ENCODE measurements at regions not wholly inside any gene's neighbourhood (a gene's known extent, or its start where the extent isn't known, plus 50 kb on each side); places are given as distances from the start of the nearest gene placed in this dataset.
"Not testable (repeated sequence)": the region's sequence is repeated elsewhere in the genome, so short reads cannot be mapped to it uniquely, and the experiment has no call there.

DNA sequence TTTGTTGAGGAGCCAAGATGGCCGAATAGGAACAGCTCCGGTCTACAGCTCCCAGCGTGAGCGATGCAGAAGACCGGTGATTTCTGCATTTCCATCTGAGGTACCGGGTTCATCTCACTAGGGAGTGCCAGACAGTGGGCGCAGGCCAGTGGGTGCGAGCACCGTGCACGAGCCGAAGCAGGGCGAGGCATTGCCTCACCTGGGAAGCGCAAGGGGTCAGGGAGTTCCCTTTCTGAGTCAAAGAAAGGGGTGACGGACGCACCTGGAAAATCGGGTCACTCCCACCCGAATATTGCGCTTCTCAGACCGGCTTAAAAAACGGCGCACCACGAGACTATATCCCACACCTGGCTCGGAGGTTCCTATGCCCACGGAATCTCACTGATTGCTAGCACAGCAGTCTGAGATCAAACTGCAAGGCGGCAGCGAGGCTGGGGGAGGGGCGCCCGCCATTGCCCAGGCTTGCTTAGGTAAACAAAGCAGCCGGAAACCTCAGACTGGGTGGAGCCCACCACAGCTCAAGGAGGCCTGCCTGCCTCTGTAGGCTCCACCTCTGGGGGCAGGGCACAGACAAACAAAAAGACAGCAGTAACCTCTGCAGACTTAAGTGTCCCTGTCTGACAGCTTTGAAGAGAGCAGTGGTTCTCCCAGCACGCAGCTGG, 417.7 kb upstream of the POU3F2 start:
- not testable (repeated sequence) for H3K36me3 ChIP-seq; H3K9me3 ChIP-seq (replicated peaks); DNase-seq (ENCODE audit: low read depth in 1 of 2, low spot score in 2 of 2); H3K4me3 ChIP-seq; H3K27ac ChIP-seq; H3K4me1 ChIP-seq (replicated peaks); H3K27me3 ChIP-seq (replicated peaks)

GRCh38 chr6:98433325-98434056, 400.9 kb upstream of the POU3F2 start:
- Histone ChIP-seq H3K27ac (no peak overlapping the region), H3K9me3 (replicated peaks) (no peaks in the 10 kb centered on the region), H3K27me3 (replicated peaks) (no peaks in the 10 kb centered on the region), H3K36me3 (no peaks in the 10 kb centered on the region), H3K4me3 (no peak overlapping the region), H3K4me1 (replicated peaks) (no peaks in the 10 kb centered on the region)
- no peak for DNase-seq (ENCODE audit: low read depth in 1 of 2, low spot score in 2 of 2)

GRCh38 chr6:98443633-98444032, 390.7 kb upstream of the POU3F2 start:
- no peaks in the 10 kb centered on the region for H3K36me3 ChIP-seq
- H3K9me3 ChIP-seq (replicated peaks), result no peaks in the 10 kb centered on the region
- no peak overlapping the region for H3K4me3 ChIP-seq
- H3K27ac ChIP-seq, result no peak overlapping the region
- H3K4me1 ChIP-seq (replicated peaks), result no peaks in the 10 kb centered on the region
- DNase-seq (ENCODE audit: low read depth in 1 of 2, low spot score in 2 of 2), result no peak
- H3K27me3 ChIP-seq (replicated peaks), result no peaks in the 10 kb centered on the region

DNA sequence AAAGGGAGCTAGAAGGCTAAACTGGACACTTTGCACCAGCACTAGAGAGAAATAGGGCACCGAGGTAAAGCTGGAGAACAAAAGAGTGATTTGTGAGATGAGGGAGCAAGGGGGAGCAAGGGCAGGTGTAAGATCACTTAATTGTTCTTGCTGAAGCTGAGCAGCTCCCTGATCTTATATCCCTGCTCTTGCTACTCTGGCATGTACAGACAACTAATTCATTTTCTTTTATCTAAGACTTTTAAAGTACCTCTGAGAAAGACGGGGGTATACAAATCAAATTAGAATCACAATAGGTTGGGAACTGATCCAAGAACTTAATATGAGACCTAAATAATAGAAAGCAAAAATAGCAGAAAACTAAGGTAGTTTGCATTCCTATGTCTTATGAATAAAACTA, 381.7 kb upstream of the POU3F2 start:
- no peak overlapping the region for H3K4me3 ChIP-seq
- 0 out of 2 replicates have a peak, but pooled peaks cover 2% of the 10 kb centered on the region for H3K27me3 ChIP-seq (replicated peaks)
- H3K36me3 ChIP-seq, result no peaks in the 10 kb centered on the region
- H3K4me1 ChIP-seq (replicated peaks), result no peaks in the 10 kb centered on the region
- H3K9me3 ChIP-seq (replicated peaks), result no peaks in the 10 kb centered on the region
- no peak for DNase-seq (ENCODE audit: low read depth in 1 of 2, low spot score in 2 of 2)
- no peak overlapping the region for H3K27ac ChIP-seq

DNA sequence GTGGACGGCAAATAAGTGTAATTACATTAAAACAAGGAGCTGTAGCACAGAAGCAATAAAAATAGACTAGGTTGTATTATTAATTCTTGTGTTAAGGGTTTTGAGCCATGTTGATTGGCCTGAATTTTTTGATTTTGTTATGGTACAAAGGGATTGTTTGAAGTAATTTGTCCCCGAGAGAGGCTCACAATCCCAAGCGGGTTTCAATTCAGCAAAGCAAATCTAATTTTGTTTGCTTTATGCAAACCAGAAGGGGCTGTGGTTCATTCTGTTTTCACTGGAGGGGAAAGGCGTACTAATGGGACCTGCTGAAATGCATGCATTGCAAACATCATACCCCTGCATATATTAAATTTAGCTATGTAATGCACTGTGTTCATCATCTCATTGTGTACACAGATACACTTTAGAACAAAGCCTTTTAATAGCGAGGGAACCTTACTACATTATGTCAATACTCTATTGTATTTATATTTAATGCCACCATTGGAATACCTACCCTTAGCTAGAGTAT, 379.5 kb upstream of the POU3F2 start:
- Histone ChIP-seq H3K27me3 (replicated peaks) (0 out of 2 replicates have a peak, but pooled peaks cover 2% of the 10 kb centered on the region), H3K4me3 (no peak overlapping the region), H3K9me3 (replicated peaks) (no peaks in the 10 kb centered on the region), H3K27ac (no peak overlapping the region), H3K36me3 (no peaks in the 10 kb centered on the region), H3K4me1 (replicated peaks) (no peaks in the 10 kb centered on the region)
- DNase-seq (ENCODE audit: low read depth in 1 of 2, low spot score in 2 of 2), result no peak

- H3K9me3 ChIP-seq (replicated peaks), result no peaks in the 10 kb centered on the region
- no peaks in the 10 kb centered on the region for H3K4me1 ChIP-seq (replicated peaks)
- H3K27ac ChIP-seq, result no peak overlapping the region
- 0 out of 2 replicates have a peak, but pooled peaks cover 2% of the 10 kb centered on the region for H3K27me3 ChIP-seq (replicated peaks)
- no peaks in the 10 kb centered on the region for H3K36me3 ChIP-seq
- no peak for DNase-seq (ENCODE audit: low read depth in 1 of 2, low spot score in 2 of 2)
- H3K4me3 ChIP-seq, result no peak overlapping the region
Observed at GRCh38 chr6:98458708-98459107, 375.7 kb upstream of the POU3F2 start.

- Histone ChIP-seq H3K36me3 (no peaks in the 10 kb centered on the region), H3K27me3 (replicated peaks) (peaks cover 5% of the 10 kb centered on the region; the same call in 1 of the 2 replicates), H3K4me3 (no peak overlapping the region), H3K27ac (no peak overlapping the region), H3K9me3 (replicated peaks) (no peaks in the 10 kb centered on the region), H3K4me1 (replicated peaks) (no peaks in the 10 kb centered on the region)
- DNase-seq (ENCODE audit: low read depth in 1 of 2, low spot score in 2 of 2), result no peak
Observed at GRCh38 chr6:98463038-98464000, 371.1 kb upstream of the POU3F2 start.

DNA sequence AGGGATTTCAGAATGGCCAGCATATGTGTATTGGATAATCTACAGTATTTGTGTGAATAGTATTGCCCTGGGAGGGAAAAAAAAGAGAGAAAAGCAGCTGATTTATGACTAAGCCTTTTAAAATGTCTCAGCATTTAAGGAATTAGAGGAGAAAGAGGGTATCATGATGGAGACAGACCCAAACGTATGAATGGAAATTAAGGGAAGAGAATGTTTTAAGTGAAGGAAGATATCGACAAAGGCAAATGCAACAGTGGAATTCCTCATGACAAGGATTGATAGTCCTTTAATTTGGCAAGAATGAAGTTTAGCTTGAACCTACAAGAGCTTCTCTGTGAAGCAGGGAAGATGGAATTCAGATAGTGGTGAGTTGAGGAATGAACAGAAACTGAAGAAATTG, 367.3 kb upstream of the POU3F2 start:
- H3K4me1 ChIP-seq (replicated peaks), result no peaks in the 10 kb centered on the region
- H3K4me3 ChIP-seq, result no peak overlapping the region
- H3K27ac ChIP-seq, result no peak overlapping the region
- no peak for DNase-seq (ENCODE audit: low read depth in 1 of 2, low spot score in 2 of 2)
- H3K27me3 ChIP-seq (replicated peaks), result peaks cover 5% of the 10 kb centered on the region; the same call in 1 of the 2 replicates
- H3K9me3 ChIP-seq (replicated peaks), result 0 out of 2 replicates have a peak, but pooled peaks cover 2% of the 10 kb centered on the region
- no peaks in the 10 kb centered on the region for H3K36me3 ChIP-seq

DNA sequence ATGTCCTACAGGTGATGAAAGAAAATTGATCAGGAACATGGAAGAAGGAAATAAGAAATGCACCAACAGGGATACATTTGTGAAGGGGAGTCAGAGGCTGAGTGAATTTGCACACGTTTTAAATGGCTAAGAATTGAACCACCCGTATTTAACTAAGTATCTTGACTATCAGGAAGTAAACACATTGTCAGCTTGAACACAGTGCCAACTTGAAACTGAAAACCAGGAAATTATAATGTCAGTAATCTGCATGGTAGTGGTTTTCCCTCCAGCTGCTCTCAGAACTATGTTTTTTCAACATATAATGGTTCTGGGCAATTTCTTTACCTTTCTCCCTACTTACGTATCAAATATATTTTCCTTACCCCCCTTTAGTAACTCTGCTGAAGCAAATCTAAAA, 366.5 kb upstream of the POU3F2 start:
- no peak for DNase-seq (ENCODE audit: low read depth in 1 of 2, low spot score in 2 of 2)
- Histone ChIP-seq H3K9me3 (replicated peaks) (0 out of 2 replicates have a peak, but pooled peaks cover 2% of the 10 kb centered on the region), H3K4me3 (no peak overlapping the region), H3K27me3 (replicated peaks) (peaks cover 5% of the 10 kb centered on the region; the same call in 1 of the 2 replicates), H3K27ac (no peak overlapping the region), H3K4me1 (replicated peaks) (no peaks in the 10 kb centered on the region), H3K36me3 (no peaks in the 10 kb centered on the region)

DNA sequence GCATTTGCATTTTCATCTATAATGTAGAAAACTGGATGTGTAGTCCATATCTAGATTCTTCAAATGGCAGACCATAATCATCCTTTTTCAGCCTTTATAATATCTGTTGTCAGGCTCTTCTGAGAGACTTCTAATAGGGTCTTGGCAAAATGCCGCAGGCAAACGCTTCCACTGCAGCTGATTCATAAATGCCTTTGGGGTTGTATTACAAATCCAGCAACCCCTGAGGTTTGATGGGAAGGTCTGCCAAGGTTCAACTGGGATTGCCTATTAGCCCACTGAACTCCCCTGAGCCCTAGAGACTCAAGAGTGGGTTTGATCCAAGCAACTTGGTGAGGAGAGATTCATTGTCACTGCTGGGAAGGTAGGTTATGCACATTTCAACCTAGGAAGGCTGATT, 365.2 kb upstream of the POU3F2 start:
- 0 out of 2 replicates have a peak, but pooled peaks cover 2% of the 10 kb centered on the region for H3K9me3 ChIP-seq (replicated peaks)
- no peak overlapping the region for H3K27ac ChIP-seq
- no peak for DNase-seq (ENCODE audit: low read depth in 1 of 2, low spot score in 2 of 2)
- H3K27me3 ChIP-seq (replicated peaks), result peaks cover 5% of the 10 kb centered on the region; the same call in 1 of the 2 replicates
- H3K4me1 ChIP-seq (replicated peaks), result no peaks in the 10 kb centered on the region
- no peak overlapping the region for H3K4me3 ChIP-seq
- H3K36me3 ChIP-seq, result no peaks in the 10 kb centered on the region

DNA sequence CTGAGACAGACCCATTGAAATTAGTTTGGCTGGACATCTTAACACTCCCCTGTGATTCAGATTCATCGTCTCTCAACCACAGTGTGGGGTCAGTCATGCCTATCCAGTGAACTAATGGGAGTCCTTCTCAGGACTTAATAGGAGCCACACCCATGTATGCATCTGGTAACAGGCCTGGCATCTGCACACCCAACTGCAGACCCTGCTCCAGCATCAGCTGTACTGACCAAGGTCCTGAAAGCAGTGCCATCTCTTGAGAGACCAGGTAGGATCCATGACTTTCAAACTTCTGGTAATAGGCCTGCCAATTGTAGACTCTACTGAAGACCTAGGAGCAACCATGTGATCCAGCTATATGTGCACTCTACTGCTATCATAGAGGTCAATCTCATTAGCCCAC, 363.6 kb upstream of the POU3F2 start:
- Histone ChIP-seq H3K4me3 (no peak overlapping the region), H3K36me3 (no peaks in the 10 kb centered on the region), H3K27me3 (replicated peaks) (peaks cover 4% of the 10 kb centered on the region; the same call in 1 of the 2 replicates), H3K9me3 (replicated peaks) (0 out of 2 replicates have a peak, but pooled peaks cover 2% of the 10 kb centered on the region), H3K4me1 (replicated peaks) (no peaks in the 10 kb centered on the region), H3K27ac (no peak overlapping the region)
- DNase-seq (ENCODE audit: low read depth in 1 of 2, low spot score in 2 of 2), result no peak

GRCh38 chr6:98471444-98471843, 362.9 kb upstream of the POU3F2 start:
- no peak overlapping the region for H3K4me3 ChIP-seq
- 0 out of 2 replicates have a peak, but pooled peaks cover 2% of the 10 kb centered on the region for H3K9me3 ChIP-seq (replicated peaks)
- H3K4me1 ChIP-seq (replicated peaks), result no peaks in the 10 kb centered on the region
- DNase-seq (ENCODE audit: low read depth in 1 of 2, low spot score in 2 of 2), result no peak
- no peak overlapping the region for H3K27ac ChIP-seq
- no peaks in the 10 kb centered on the region for H3K36me3 ChIP-seq
- H3K27me3 ChIP-seq (replicated peaks), result no peaks in the 10 kb centered on the region

DNA sequence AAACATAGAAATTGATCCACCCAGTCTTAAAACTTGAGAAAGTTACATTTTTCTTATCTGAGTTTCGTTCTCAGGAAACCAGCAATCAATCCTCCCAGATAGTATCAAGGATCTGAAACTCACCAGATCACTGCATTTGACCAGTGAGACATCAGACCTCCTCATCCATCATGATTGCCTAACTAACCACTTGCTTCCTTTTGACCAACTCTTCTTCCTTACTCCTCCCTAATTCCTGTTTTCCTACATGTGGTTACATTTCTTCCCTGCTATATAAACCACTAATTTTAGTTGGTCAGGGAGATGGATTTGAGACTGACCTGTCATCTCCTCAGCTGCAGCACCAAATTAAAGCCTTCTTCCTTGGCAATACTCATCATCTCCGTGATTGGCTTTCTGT, 357.1 kb upstream of the POU3F2 start:
- no peak overlapping the region for H3K4me3 ChIP-seq
- DNase-seq (ENCODE audit: low read depth in 1 of 2, low spot score in 2 of 2), result no peak
- no peak overlapping the region for H3K27ac ChIP-seq
- H3K9me3 ChIP-seq (replicated peaks), result no peaks in the 10 kb centered on the region
- H3K36me3 ChIP-seq, result no peaks in the 10 kb centered on the region
- H3K27me3 ChIP-seq (replicated peaks), result no peaks in the 10 kb centered on the region
- H3K4me1 ChIP-seq (replicated peaks), result no peaks in the 10 kb centered on the region
